Neural crest cell (in vitro differentiated cells): ENCODE measurements at regions not wholly inside any gene's neighbourhood (a gene's known extent, or its start where the extent isn't known, plus 50 kb on each side); places are given as distances from the start of the nearest gene placed in this dataset.

Experiments used
- DNase-seq: peaks from one replicate; pipeline ENCODE4 v3.0.0; 2021; ENCODE audit warnings: low read depth, mixed read lengths, low spot score
- H3K27ac Mint-ChIP-seq: one replicate; pipeline ENCODE4 v1.8.0; 2021; ENCODE audit warnings: mild to moderate bottlenecking, mixed read lengths; ENCODE audit not compliant: unreplicated experiment
- H3K27me3 Mint-ChIP-seq: 2 replicates; pipeline ENCODE4 v1.8.0; 2021; ENCODE audit warnings: low read depth, mild to moderate bottlenecking, mixed read lengths
- H3K36me3 Mint-ChIP-seq: 2 replicates; pipeline ENCODE4 v1.8.0; 2021; ENCODE audit warnings: low read depth, mild to moderate bottlenecking, mixed read lengths
- H3K4me1 Mint-ChIP-seq: 2 replicates; pipeline ENCODE4 v1.8.0; 2021; ENCODE audit warnings: mixed read lengths
- H3K4me3 Mint-ChIP-seq: one replicate; pipeline ENCODE4 v1.8.0; 2021; ENCODE audit warnings: mild to moderate bottlenecking, mixed read lengths
- H3K9me3 Mint-ChIP-seq: 2 replicates; pipeline ENCODE4 v1.8.0; 2021; ENCODE audit warnings: mixed read lengths
- TF ChIP-seq, protein P1 (sequence below): fragments of 200-600 bp; sonication (generic); conservative IDR thresholded peaks from 2 replicates; pipeline ENCODE4 v1.5.0; 2021; ENCODE audit warnings: antibody characterized with exemption, mild to moderate bottlenecking

DNA sequence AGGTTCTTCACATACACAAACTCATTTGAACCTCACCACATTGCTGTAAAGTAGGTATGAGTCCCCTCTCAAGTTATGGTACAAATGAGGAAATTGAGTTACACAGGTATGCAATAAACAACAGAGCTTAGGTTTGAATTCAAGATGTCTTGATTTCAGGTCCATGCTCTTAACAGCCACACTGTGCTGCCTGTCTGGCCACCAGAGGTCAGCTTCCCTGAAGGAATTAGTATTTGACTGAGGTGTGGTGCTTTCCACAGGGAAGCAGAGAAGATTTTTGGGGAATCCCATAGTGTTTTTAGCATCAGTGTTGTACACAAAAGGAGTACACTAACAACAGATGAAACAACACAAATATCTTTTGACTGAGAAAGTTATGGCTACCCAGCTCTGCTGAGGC, 94.4 kb upstream of the ITGA1 start:
- Mint-ChIP-seq H3K4me1 (peaks cover 11% of the 10 kb centered on the region), H3K4me3 (no peak overlapping the region), H3K27ac (no peak overlapping the region)

GRCh38 chr5:52693836-52694235, 93.9 kb upstream of the ITGA1 start:
- Mint-ChIP-seq H3K4me1 (peaks cover 11% of the 10 kb centered on the region), H3K27me3 (no peaks in the 10 kb centered on the region), H3K4me3 (no peak overlapping the region), H3K27ac (no peak overlapping the region), H3K9me3 (no peaks in the 10 kb centered on the region), H3K36me3 (no peaks in the 10 kb centered on the region)
- TF ChIP-seq, protein P1, sequence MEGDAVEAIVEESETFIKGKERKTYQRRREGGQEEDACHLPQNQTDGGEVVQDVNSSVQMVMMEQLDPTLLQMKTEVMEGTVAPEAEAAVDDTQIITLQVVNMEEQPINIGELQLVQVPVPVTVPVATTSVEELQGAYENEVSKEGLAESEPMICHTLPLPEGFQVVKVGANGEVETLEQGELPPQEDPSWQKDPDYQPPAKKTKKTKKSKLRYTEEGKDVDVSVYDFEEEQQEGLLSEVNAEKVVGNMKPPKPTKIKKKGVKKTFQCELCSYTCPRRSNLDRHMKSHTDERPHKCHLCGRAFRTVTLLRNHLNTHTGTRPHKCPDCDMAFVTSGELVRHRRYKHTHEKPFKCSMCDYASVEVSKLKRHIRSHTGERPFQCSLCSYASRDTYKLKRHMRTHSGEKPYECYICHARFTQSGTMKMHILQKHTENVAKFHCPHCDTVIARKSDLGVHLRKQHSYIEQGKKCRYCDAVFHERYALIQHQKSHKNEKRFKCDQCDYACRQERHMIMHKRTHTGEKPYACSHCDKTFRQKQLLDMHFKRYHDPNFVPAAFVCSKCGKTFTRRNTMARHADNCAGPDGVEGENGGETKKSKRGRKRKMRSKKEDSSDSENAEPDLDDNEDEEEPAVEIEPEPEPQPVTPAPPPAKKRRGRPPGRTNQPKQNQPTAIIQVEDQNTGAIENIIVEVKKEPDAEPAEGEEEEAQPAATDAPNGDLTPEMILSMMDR: no peak
- DNase-seq: no peak

More for the DNA sequence above, 94.4 kb upstream of the ITGA1 start:
- TF ChIP-seq, protein P1: peak; percentile 41
- DNase-seq: no peak
- H3K9me3 Mint-ChIP-seq: no peaks in the 10 kb centered on the region
- no peaks in the 10 kb centered on the region for H3K36me3 Mint-ChIP-seq
- H3K27me3 Mint-ChIP-seq: no peaks in the 10 kb centered on the region

DNA sequence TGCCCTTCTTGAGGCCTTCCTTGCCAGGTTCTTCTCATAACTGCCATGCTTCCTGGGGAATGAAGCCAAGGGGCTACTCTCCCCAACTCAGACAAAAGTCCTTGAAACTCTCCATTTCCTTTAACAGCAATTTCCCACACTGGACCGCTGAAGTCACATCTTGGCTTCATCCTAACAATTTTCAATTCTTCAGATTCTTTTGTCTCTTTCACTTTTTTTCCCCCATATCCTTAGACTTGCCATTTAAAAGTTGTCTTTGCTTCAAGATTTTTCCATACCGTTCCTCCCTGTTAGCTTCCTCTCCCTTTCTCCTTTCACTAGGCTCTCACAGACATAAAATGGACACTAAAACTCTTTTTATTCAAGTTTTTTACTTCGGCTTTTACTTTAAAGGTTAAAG, 93.1 kb upstream of the ITGA1 start:
- TF ChIP-seq, protein P1: no peak
- H3K27me3 Mint-ChIP-seq: no peaks in the 10 kb centered on the region
- H3K4me3 Mint-ChIP-seq: no peak overlapping the region
- no peaks in the 10 kb centered on the region for H3K36me3 Mint-ChIP-seq
- H3K27ac Mint-ChIP-seq: no peak overlapping the region
- no peaks in the 10 kb centered on the region for H3K9me3 Mint-ChIP-seq
- peaks cover 11% of the 10 kb centered on the region for H3K4me1 Mint-ChIP-seq
- DNase-seq: no peak

GRCh38 chr5:52702877-52703276, 84.8 kb upstream of the ITGA1 start:
- Mint-ChIP-seq H3K4me1 (no peaks in the 10 kb centered on the region), H3K9me3 (no peaks in the 10 kb centered on the region), H3K36me3 (no peaks in the 10 kb centered on the region), H3K27me3 (no peaks in the 10 kb centered on the region), H3K4me3 (no peak overlapping the region), H3K27ac (no peak overlapping the region)
- TF ChIP-seq, protein P1: no peak
- DNase-seq: no peak

DNA sequence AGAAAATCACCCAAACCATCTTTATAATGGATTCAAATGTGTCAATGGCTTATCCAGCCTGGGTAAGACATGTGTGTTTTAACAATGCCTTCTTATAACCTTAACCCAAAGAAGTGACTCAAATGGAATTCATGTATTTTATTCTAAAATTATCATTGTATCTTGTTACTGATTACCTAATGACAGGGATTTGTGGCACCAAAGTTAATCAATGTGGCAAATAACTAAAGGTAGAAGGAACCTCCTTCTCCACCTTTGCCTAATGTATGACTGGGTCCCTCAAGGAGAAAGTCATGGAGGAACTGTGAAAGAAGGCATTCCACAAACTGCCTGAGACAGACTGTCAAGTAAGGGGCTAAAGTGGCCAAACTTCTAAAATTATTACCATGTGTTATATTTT, 84.4 kb upstream of the ITGA1 start:
- no peaks in the 10 kb centered on the region for H3K9me3 Mint-ChIP-seq
- H3K4me3 Mint-ChIP-seq: no peak overlapping the region
- H3K4me1 Mint-ChIP-seq: no peaks in the 10 kb centered on the region
- H3K36me3 Mint-ChIP-seq: no peaks in the 10 kb centered on the region
- no peak overlapping the region for H3K27ac Mint-ChIP-seq
- H3K27me3 Mint-ChIP-seq: no peaks in the 10 kb centered on the region
- TF ChIP-seq, protein P1: no peak
- DNase-seq: no peak

DNA sequence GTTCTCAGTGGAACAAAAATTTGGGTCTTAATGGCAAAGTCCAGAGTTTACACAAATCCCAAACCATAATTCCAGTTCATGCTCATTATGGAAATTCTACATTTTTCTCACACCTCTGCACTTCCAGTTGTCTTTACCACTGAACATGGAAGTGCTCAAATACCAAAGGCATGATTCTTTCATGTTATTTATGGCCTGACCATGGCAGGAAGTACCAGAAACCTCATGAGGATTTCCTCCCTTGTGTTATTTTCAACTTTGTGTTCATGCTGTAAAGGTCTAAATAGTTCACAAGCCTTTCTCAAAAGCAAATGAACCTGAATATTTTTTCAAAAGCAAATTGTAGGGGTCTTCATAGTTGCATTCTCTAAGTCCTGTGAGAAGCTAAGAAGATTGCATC, 82.0 kb upstream of the ITGA1 start:
- Mint-ChIP-seq H3K4me1 (peaks cover 10% of the 10 kb centered on the region), H3K27ac (no peak overlapping the region)

More for the DNA sequence above, 82.0 kb upstream of the ITGA1 start:
- H3K27me3 Mint-ChIP-seq: no peaks in the 10 kb centered on the region
- no peaks in the 10 kb centered on the region for H3K36me3 Mint-ChIP-seq
- no peak for DNase-seq
- TF ChIP-seq, protein P1: no peak
- H3K9me3 Mint-ChIP-seq: no peaks in the 10 kb centered on the region
- H3K4me3 Mint-ChIP-seq: no peak overlapping the region
